Neuron (in vitro differentiated cells): ENCODE measurements at regions not wholly inside any gene's neighbourhood (a gene's known extent, or its start where the extent isn't known, plus 50 kb on each side); places are given as distances from the start of the nearest gene placed in this dataset.
"Not testable (repeated sequence)": the region's sequence is repeated elsewhere in the genome, so short reads cannot be mapped to it uniquely, and the experiment has no call there.

Source experiments
- H2AFZ ChIP-seq: one replicate; pipeline ENCODE4 v1.6.1; 2013; ENCODE audit warnings: low read depth, mild to moderate bottlenecking, inconsistent platforms, low read length, moderate library complexity
- H3K27me3 ChIP-seq: one replicate; pipeline ENCODE4 v1.6.1; 2013; ENCODE audit warnings: low read length; ENCODE audit not compliant: insufficient read depth
- H3K36me3 ChIP-seq: one replicate; pipeline ENCODE4 v1.6.1; 2013; ENCODE audit warnings: low read length; ENCODE audit not compliant: insufficient read depth
- H3K4me1 ChIP-seq: one replicate; pipeline ENCODE4 v1.6.1; 2013; ENCODE audit warnings: low read length; ENCODE audit not compliant: insufficient read depth
- H3K4me3 ChIP-seq: 2 replicates; pipeline ENCODE4 v1.5.1; 2013; ENCODE audit warnings: mild to moderate bottlenecking, low read length, moderate library complexity
- H3K9me3 ChIP-seq: one replicate; pipeline ENCODE4 v1.6.1; 2013; ENCODE audit warnings: low read length

GRCh38 chr2:215836881-215837280, 176.5 kb downstream of the MREG start:
- Histone ChIP-seq H3K4me1 (peaks cover 3% of the 10 kb centered on the region), H3K9me3 (no peaks in the 10 kb centered on the region), H3K4me3 (no peak overlapping the region), H2AFZ (no peak overlapping the region), H3K36me3 (no peaks in the 10 kb centered on the region), H3K27me3 (no peaks in the 10 kb centered on the region)

GRCh38 chr2:215835657-215836056, 177.7 kb downstream of the MREG start:
- no peaks in the 10 kb centered on the region for H3K4me1 ChIP-seq
- H3K36me3 ChIP-seq = no peaks in the 10 kb centered on the region
- H3K9me3 ChIP-seq = no peaks in the 10 kb centered on the region
- no peak overlapping the region for H3K4me3 ChIP-seq
- no peaks in the 10 kb centered on the region for H3K27me3 ChIP-seq
- no peak overlapping the region for H2AFZ ChIP-seq

GRCh38 chr2:215835231-215835630, 178.1 kb downstream of the MREG start:
- no peaks in the 10 kb centered on the region for H3K9me3 ChIP-seq
- H3K4me1 ChIP-seq = no peaks in the 10 kb centered on the region
- H3K27me3 ChIP-seq = no peaks in the 10 kb centered on the region
- H2AFZ ChIP-seq = no peak overlapping the region
- H3K4me3 ChIP-seq = no peak overlapping the region
- no peaks in the 10 kb centered on the region for H3K36me3 ChIP-seq

- Histone ChIP-seq H3K4me1 (no peaks in the 10 kb centered on the region), H3K27me3 (no peaks in the 10 kb centered on the region), H3K4me3 (no peak overlapping the region), H3K36me3 (no peaks in the 10 kb centered on the region), H3K9me3 (no peaks in the 10 kb centered on the region), H2AFZ (no peak overlapping the region)
Measured at GRCh38 chr2:215833531-215834162, 179.7 kb downstream of the MREG start.

- no peaks in the 10 kb centered on the region for H3K27me3 ChIP-seq
Measured at GRCh38 chr2:215832791-215833190, 180.6 kb downstream of the MREG start.

GRCh38 chr2:215831296-215831913, 181.9 kb downstream of the MREG start:
- Histone ChIP-seq H2AFZ (no peak overlapping the region), H3K9me3 (no peaks in the 10 kb centered on the region), H3K27me3 (no peaks in the 10 kb centered on the region), H3K4me1 (no peaks in the 10 kb centered on the region), H3K4me3 (no peak overlapping the region), H3K36me3 (no peaks in the 10 kb centered on the region)

More at GRCh38 chr2:215832791-215833190, 180.6 kb downstream of the MREG start:
- Histone ChIP-seq H3K4me3 (no peak overlapping the region), H3K9me3 (no peaks in the 10 kb centered on the region), H3K36me3 (no peaks in the 10 kb centered on the region), H3K4me1 (no peaks in the 10 kb centered on the region), H2AFZ (no peak overlapping the region)

GRCh38 chr2:215830304-215830703, 183.0 kb downstream of the MREG start:
- H3K36me3 ChIP-seq = no peaks in the 10 kb centered on the region

GRCh38 chr2:215829261-215829660, 184.1 kb downstream of the MREG start:
- no peaks in the 10 kb centered on the region for H3K27me3 ChIP-seq
- H2AFZ ChIP-seq = no peak overlapping the region
- H3K36me3 ChIP-seq = no peaks in the 10 kb centered on the region
- no peaks in the 10 kb centered on the region for H3K4me1 ChIP-seq
- H3K9me3 ChIP-seq = no peaks in the 10 kb centered on the region
- no peak overlapping the region for H3K4me3 ChIP-seq

More at GRCh38 chr2:215830304-215830703, 183.0 kb downstream of the MREG start:
- no peak overlapping the region for H3K4me3 ChIP-seq
- H2AFZ ChIP-seq = no peak overlapping the region
- H3K4me1 ChIP-seq = no peaks in the 10 kb centered on the region
- no peaks in the 10 kb centered on the region for H3K9me3 ChIP-seq
- H3K27me3 ChIP-seq = no peaks in the 10 kb centered on the region

- Histone ChIP-seq H3K4me3 (no peak overlapping the region), H2AFZ (no peak overlapping the region), H3K36me3 (no peaks in the 10 kb centered on the region), H3K27me3 (no peaks in the 10 kb centered on the region), H3K4me1 (no peaks in the 10 kb centered on the region), H3K9me3 (no peaks in the 10 kb centered on the region)
Measured at GRCh38 chr2:215828528-215829184, 184.7 kb downstream of the MREG start.

GRCh38 chr2:215826838-215827441, 186.4 kb downstream of the MREG start:
- H3K4me3 ChIP-seq = no peak overlapping the region
- H3K27me3 ChIP-seq = no peaks in the 10 kb centered on the region
- H3K4me1 ChIP-seq = no peaks in the 10 kb centered on the region
- no peaks in the 10 kb centered on the region for H3K36me3 ChIP-seq
- H2AFZ ChIP-seq = no peak overlapping the region
- H3K9me3 ChIP-seq = no peaks in the 10 kb centered on the region

- Histone ChIP-seq H3K9me3 (no peaks in the 10 kb centered on the region), H3K4me1 (no peaks in the 10 kb centered on the region), H3K36me3 (no peaks in the 10 kb centered on the region), H3K27me3 (no peaks in the 10 kb centered on the region), H2AFZ (no peak overlapping the region), H3K4me3 (no peak overlapping the region)
Measured at GRCh38 chr2:215826376-215826775, 187.0 kb downstream of the MREG start.

- Histone ChIP-seq H2AFZ (no peak overlapping the region), H3K36me3 (no peaks in the 10 kb centered on the region), H3K4me3 (no peak overlapping the region), H3K4me1 (no peaks in the 10 kb centered on the region), H3K27me3 (no peaks in the 10 kb centered on the region), H3K9me3 (no peaks in the 10 kb centered on the region)
Measured at GRCh38 chr2:215825707-215826106, 187.6 kb downstream of the MREG start.

GRCh38 chr2:215821298-215821697, 192.1 kb downstream of the MREG start:
- not testable (repeated sequence) for H3K9me3 ChIP-seq, H3K27me3 ChIP-seq, H2AFZ ChIP-seq, H3K36me3 ChIP-seq, H3K4me1 ChIP-seq, H3K4me3 ChIP-seq
